Motor neuron (in vitro differentiated cells): ENCODE measurements at regions not wholly inside any gene's neighbourhood (a gene's known extent, or its start where the extent isn't known, plus 50 kb on each side); places are given as distances from the start of the nearest gene placed in this dataset.

ENCODE experiments used
- ATAC-seq, 8 experiments: fragments of 200-7000 bp; cut with Tn5 transposase; replicated peaks in 6 of 8; 2 replicates each; pipeline ENCODE4 v1.8.0; 2021; ENCODE audit warnings: mild to moderate bottlenecking in 8 of 8, moderate library complexity in 8 of 8
- H3K27ac ChIP-seq, 2 donors: fragments of 250-450 bp; sonication (Bioruptor Pico); 2 replicates each; pipeline ENCODE4 v1.9.0; 2021; ENCODE audit warnings: antibody characterized with exemption in 2 of 2, mild to moderate bottlenecking in 2 of 2, moderate library complexity in 1 of 2
- H3K4me1 ChIP-seq, 2 donors: fragments of 250-450 bp; sonication (Bioruptor Pico); replicated peaks in 1 of 2; 2 replicates each; pipeline ENCODE4 v1.6.1; 2021; ENCODE audit warnings: antibody characterized with exemption in 2 of 2, mild to moderate bottlenecking in 2 of 2, moderate library complexity in 1 of 2
- H3K4me3 ChIP-seq, 5 donors: fragments of 250-450 bp; sonication (Bioruptor Pico); 2 replicates each; pipeline ENCODE4 v1.9.0; 2021; ENCODE audit warnings: antibody characterized with exemption in 5 of 5, mild to moderate bottlenecking in 5 of 5, moderate library complexity in 4 of 5
- WGBS, 10 experiments: fragments of 450-650 bp; shearing (Covaris generic); methylation state at CpG; one replicate each; pipeline ENCODE4 v1.0.0; 2022; 5-methylcytosine and 5-hydroxymethylcytosine counted together
- in situ Hi-C, 9 experiments: fragments of 400-800 bp; cut with MboI; loops; one replicate each; pipeline ENCODE4 v1.15.0; 2021; ENCODE audit warnings: low sequenced_read_pairs in 9 of 9, low pct_unique_long_range_greater_than_20kb in 2 of 9; ENCODE audit not compliant: unreplicated experiment in 9 of 9

DNA sequence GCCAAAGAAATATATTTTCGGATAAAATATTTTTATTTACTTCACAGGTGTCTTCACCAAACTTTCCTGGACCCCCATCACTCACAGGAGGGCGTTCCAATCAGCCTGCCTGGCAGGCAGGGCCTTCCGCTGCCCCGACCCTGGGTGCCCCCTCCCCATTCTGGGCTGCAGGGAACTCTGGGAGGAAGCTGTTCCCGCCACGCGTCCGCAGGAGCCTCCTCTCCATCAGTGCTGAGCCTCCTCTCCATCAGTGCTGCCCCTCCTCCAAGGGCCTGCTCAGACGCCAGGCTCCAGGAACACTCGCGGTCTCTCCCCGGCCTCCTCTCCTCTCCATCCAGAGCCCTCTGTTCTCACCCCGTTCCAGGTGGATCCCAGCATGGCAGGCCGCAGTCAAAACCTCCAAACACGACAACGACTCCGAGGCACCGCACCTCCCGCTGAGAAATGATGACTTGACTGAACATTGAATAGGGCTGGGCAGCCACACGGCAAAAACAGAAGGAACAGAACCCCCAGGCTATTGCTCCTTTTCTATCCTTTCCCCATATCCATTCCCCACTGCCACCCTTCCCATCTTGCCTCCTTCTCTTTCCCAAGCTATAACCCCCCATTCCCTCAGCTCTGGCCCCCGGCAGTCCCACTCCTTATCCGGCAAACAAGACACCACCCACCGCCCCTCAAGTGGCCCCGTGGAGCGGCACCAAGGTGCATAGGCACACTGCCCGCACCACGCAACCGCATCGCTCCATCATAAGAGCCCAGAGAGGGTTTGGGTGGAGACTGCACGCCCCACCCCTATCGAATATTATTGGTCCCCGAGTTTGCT, 268.6 kb upstream of the RAB6C start:
- in situ Hi-C loops = no loop called here
- WGBS, 10 experiments = 20 to 95% (median 78%) methylated on average over 1 to 16 of the region's 32 CpGs; no CpG with 5 or more reads in 2 of the 10 experiments
- Histone ChIP-seq H3K27ac (peak overlapping the region in 1 of 2 donors; percentile 54), H3K4me3 (no peak overlapping the region), H3K4me1 (peaks cover 29 to 32% of the 10 kb centered on the region in 2 donors)
- ATAC-seq = no peak

DNA sequence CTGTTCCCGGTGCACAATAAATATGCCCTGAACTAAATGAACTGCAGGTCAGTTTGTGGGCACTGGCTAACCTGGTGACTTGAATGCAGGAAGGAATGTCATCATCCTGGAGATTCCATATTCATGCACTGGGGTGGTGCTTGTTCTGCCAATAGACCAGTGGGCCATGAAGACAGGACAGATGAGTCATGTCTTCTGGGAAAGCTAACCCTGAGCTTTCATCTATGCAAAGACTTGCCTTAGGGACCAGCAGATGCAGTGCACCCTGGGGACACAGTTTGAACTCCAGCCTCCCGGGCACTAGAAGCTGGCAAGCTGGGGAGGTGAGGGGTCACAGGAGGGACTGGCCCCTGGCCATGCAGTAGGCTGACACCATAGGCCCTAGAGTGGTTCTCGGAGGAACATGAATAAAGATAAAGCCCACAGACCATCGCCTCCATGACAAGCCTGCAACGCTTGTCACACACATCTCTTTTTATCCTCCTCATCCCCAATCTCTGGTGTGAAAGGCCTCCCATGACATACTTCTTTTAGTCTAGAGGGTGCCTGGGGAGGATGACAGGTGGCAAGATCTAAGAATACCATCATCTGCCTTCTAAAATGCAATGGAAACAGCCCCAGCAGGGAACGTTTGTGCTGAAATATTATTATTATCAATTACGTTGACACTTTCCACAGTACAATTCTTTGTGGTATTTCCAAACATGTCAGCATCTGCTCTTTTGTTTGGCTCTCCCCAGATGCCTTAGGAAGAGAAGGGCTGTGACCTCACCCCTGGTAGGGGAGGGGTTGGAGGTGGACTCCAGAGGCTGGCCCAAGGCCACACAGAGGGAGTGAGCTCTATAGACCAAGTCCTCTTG, 267.4 kb upstream of the RAB6C start:
- 0 to 67% (median 23%) methylated on average over 1 to 3 of the region's 7 CpGs; no CpG with 5 or more reads in 4 of the 10 experiments for WGBS, 10 experiments
- peak overlapping the region; percentile 54 to 65 for H3K27ac ChIP-seq
- H3K4me3 ChIP-seq = no peak overlapping the region
- peaks cover 29 to 32% of the 10 kb centered on the region in 2 donors for H3K4me1 ChIP-seq
- ATAC-seq = peak; percentile 81 to 94 (median 87)
- in situ Hi-C loops = no loop called here

- in situ Hi-C loops = no loop called here
- Histone ChIP-seq H3K27ac (peak overlapping the region; percentile 51 to 65), H3K4me3 (no peak overlapping the region), H3K4me1 (peaks cover 32 to 33% of the 10 kb centered on the region in 2 donors)
- ATAC-seq = no peak
- WGBS, 10 experiments = 20 to 100% (median 74%) methylated on average over 1 to 3 of the region's 7 CpGs; no CpG with 5 or more reads in 6 of the 10 experiments
These were observed 266.8 kb upstream of the RAB6C start for GRCh38 chr2:129712676-129712985.

DNA sequence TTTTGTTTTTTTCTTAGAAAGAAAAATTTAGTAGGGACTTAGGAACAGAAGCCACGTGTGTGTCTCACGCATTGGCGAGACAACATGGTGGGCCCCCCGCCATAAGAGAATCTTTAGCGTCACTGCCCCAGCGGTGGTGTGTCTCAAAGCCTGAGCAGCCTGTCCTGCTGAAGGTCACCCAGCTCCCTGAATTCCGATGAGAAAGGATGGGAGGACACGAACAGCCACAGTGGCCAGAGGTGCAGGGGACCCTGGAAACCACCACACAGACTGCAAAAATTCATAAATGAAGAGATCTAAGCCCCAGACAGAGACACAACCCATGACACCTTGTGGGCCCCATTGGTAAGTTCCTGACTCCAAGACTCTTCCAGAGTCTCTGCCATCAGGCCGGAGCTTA, 266.1 kb upstream of the RAB6C start:
- H3K27ac ChIP-seq = no peak overlapping the region
- 50 to 100% (median 81%) methylated on average over 1 to 9 of the region's 9 CpGs; no CpG with 5 or more reads in 4 of the 10 experiments for WGBS, 10 experiments
- no peak overlapping the region for H3K4me3 ChIP-seq
- H3K4me1 ChIP-seq = peaks cover 35% of the 10 kb centered on the region in 2 donors
- in situ Hi-C loops = no loop called here
- ATAC-seq = no peak

- H3K4me1 ChIP-seq = peaks cover 11 to 14% of the 10 kb centered on the region in 2 donors
- in situ Hi-C loops = no loop called here
- 0 to 100% (median 85%) methylated on average over 2 to 6 of the region's 12 CpGs; no CpG with 5 or more reads in 2 of the 10 experiments for WGBS, 10 experiments
- H3K27ac ChIP-seq = no peak overlapping the region
- no peak for ATAC-seq
- H3K4me3 ChIP-seq = no peak overlapping the region
These were observed 262.5 kb upstream of the RAB6C start for GRCh38 chr2:129716781-129717559.

- H3K4me1 ChIP-seq = peaks cover 9 to 13% of the 10 kb centered on the region in 2 donors
- in situ Hi-C loops = no loop called here
- 0 to 100% (median 44%) methylated on average over 1 to 8 of the region's 11 CpGs for WGBS, 10 experiments
- peak in 4 of 8 experiments; percentile 47 to 55 (median 49) for ATAC-seq
- no peak overlapping the region for H3K4me3 ChIP-seq
- no peak overlapping the region for H3K27ac ChIP-seq
These were observed 261.8 kb upstream of the RAB6C start for GRCh38 chr2:129717560-129718130.

GRCh38 chr2:129719335-129719734, 260.1 kb upstream of the RAB6C start:
- 6 to 100% (median 83%) methylated on average over 1 to 3 of the region's 3 CpGs for WGBS, 10 experiments
- no peak for ATAC-seq
- H3K4me3 ChIP-seq = no peak overlapping the region
- H3K4me1 ChIP-seq = peaks cover 7 to 13% of the 10 kb centered on the region in 2 donors
- no peak overlapping the region for H3K27ac ChIP-seq
- in situ Hi-C loops = no loop called here

DNA sequence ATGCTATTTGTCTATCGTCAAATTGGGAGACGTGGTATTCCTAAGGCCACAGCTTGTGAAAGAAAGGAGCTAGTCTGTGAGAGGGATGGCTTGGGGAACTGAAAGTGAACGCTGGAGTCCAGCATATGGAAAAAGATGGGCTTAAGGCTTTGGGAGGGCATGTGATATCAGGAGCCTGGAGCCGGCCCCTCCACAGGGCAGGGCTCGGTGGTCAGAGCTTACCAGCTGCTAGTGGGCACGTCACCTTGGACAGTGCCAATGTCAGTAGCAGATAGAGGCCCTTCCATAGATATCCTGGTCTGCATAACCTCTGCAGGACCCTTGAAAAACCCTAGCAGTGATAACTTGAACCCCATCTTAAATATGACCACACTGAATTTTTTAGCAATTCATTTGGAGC, 259.1 kb upstream of the RAB6C start:
- in situ Hi-C loops = no loop called here
- 96 to 100% (median 100%) methylated on average over 1 to 4 of the region's 6 CpGs; no CpG with 5 or more reads in 7 of the 10 experiments for WGBS, 10 experiments
- H3K4me3 ChIP-seq = no peak overlapping the region
- peaks cover 7 to 13% of the 10 kb centered on the region in 2 donors for H3K4me1 ChIP-seq
- ATAC-seq = no peak
- no peak overlapping the region for H3K27ac ChIP-seq

DNA sequence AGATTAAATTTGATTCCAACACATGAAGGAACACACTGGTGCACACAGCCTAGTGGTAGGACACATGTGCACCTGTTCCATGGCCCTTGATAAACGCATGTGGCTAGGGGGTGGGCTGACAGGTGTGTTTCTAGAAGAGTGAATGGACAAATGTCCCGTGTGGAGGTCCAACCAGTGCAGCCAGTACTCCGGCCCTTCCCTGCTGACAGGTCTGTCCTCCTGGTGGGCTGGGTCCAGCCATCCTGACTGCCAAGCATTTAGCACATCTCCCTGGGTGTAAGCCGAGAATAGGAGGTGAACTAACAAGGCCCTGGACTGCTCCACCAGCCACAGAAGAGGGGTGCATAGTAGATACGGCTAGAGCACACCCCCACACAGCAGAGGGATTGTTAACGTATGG, 258.7 kb upstream of the RAB6C start:
- Histone ChIP-seq H3K27ac (no peak overlapping the region), H3K4me1 (peaks cover 7 to 13% of the 10 kb centered on the region in 2 donors), H3K4me3 (no peak overlapping the region)
- no peak for ATAC-seq
- in situ Hi-C loops = no loop called here
- WGBS, 10 experiments = 0 to 93% (median 61%) methylated on average over 1 to 5 of the region's 6 CpGs; no CpG with 5 or more reads in 6 of the 10 experiments

GRCh38 chr2:129721236-129721635, 258.2 kb upstream of the RAB6C start:
- Histone ChIP-seq H3K4me1 (peaks cover 7 to 13% of the 10 kb centered on the region in 2 donors), H3K4me3 (no peak overlapping the region), H3K27ac (no peak overlapping the region)
- in situ Hi-C loops = no loop called here
- WGBS, 10 experiments = 0 to 14% methylated on average over 1 of the region's 3 CpGs; no CpG with 5 or more reads in 8 of the 10 experiments
- ATAC-seq = no peak

DNA sequence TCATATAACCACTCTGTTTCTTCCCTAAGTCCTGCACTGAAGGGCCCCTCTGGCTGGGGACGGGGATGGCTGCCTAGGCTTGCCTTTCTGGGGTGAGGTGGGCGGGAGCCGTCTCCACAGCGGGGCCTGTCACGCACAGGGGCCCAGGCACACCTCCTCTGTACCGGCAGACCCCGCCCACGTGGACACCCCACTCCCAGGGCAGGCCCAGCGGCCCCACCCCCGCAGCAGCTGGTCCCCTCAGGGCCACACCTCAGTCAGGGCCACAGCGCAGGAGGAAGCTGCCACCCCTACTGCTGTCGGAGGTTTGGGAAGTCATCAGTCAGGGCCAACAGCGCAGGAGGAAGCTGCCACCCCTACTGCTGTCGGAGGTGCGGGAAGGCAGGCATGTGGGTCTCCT, 257.6 kb upstream of the RAB6C start:
- Histone ChIP-seq H3K27ac (no peak overlapping the region), H3K4me1 (peaks cover 7 to 13% of the 10 kb centered on the region in 2 donors), H3K4me3 (no peak overlapping the region)
- WGBS, 10 experiments = 90% methylated on average over 2 of the region's 15 CpGs; no CpG with 5 or more reads in 9 of the 10 experiments
- in situ Hi-C loops = no loop called here
- ATAC-seq = peak in 3 of 8 experiments; percentile 27 to 61 (median 59)

DNA sequence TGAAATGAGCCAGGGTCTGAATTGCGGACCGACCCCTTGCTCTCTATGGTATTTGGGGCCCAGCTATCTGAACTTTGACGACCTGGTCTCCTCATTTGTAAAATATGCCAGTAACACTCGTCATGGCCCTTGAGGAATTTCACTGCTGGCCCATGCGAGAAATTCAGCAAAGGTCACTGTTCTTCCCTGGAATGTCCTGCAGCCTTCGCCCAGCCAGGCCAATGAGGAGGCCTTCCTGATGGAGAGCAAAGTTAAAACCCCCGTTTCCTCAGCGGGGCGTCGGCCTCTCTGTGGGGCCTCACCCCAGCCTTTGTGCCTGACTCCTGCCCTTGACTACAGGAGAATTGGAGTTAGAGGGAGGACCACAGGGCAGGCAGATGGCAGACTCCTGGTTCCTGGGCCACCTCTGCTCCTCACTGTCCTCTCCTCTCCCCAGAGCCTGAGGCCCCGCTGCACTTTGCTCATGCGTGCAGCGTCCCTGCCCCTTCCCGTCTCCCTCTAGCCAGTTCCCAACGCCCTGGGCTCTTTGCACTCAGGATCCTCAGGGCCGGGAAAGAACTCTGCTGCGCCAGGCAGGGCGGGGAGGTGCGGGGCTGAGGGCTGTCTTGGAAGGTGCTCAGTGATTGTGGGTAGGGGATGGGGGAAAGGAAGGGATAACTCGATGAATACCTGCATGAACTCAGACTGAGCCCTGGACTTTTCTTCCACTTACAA, 257.0 kb upstream of the RAB6C start:
- Histone ChIP-seq H3K4me3 (no peak overlapping the region), H3K27ac (no peak overlapping the region), H3K4me1 (peaks cover 7 to 12% of the 10 kb centered on the region in 2 donors)
- in situ Hi-C loops = no loop called here
- ATAC-seq = peak in 7 of 8 experiments; percentile 15 to 67 (median 45)
- WGBS, 10 experiments = 14 to 88% (median 78%) methylated on average over 1 to 10 of the region's 20 CpGs; no CpG with 5 or more reads in 5 of the 10 experiments
